Calu3 (cell line): ENCODE measurements at regions not wholly inside any gene's neighbourhood (a gene's known extent, or its start where the extent isn't known, plus 50 kb on each side); places are given as distances from the start of the nearest gene placed in this dataset.

Source experiments
- BruUV-seq: library from RNA; stranded (reverse); fragments of 400-500 nt; replicated peaks from 2 replicates; lab custom pipeline; 2021; lab: Mats Ljungman, UMichigan
- CTCF ChIA-PET: fragments of 300-600 bp; sonication (Branson Sonifier 250); formaldehyde crosslinking; loops from one replicate; lab custom pipeline; 2022; ENCODE audit warnings: antibody characterized with exemption; lab: Charles Lee
- DNase-seq: peaks from one replicate; pipeline ENCODE4 v3.0.0; 2022
- H3K27ac Mint-ChIP-seq: one replicate; pipeline ENCODE4 v1.8.0; 2022; ENCODE audit warnings: mixed read lengths; ENCODE audit not compliant: unreplicated experiment
- H3K27me3 Mint-ChIP-seq: one replicate; pipeline ENCODE4 v1.8.0; 2022; ENCODE audit warnings: mixed read lengths; ENCODE audit not compliant: unreplicated experiment
- H3K36me3 Mint-ChIP-seq: one replicate; pipeline ENCODE4 v1.8.0; 2022; ENCODE audit warnings: mild to moderate bottlenecking, moderate library complexity, mixed read lengths; ENCODE audit not compliant: insufficient read depth, unreplicated experiment
- H3K4me1 Mint-ChIP-seq: one replicate; pipeline ENCODE4 v1.8.0; 2022; ENCODE audit warnings: mild to moderate bottlenecking, low read depth, mixed read lengths; ENCODE audit not compliant: unreplicated experiment
- H3K4me3 Mint-ChIP-seq: one replicate; pipeline ENCODE4 v1.8.0; 2022; ENCODE audit warnings: mild to moderate bottlenecking, low read depth, moderate library complexity, mixed read lengths; ENCODE audit not compliant: unreplicated experiment
- H3K9me3 Mint-ChIP-seq: one replicate; pipeline ENCODE4 v1.8.0; 2022; ENCODE audit warnings: low read depth, mixed read lengths; ENCODE audit not compliant: unreplicated experiment
- intact Hi-C: fragments of 100-400 bp; cut with micrococcal nuclease; formaldehyde crosslinking; loops from one replicate; pipeline ENCODE4 v1.10.0; 2022; ENCODE audit not compliant: unreplicated experiment
- TF ChIP-seq, protein P1 (sequence below): fragments of 200-600 bp; IDR thresholded peaks from one replicate; pipeline ENCODE4 v1.8.0; 2022; ENCODE audit warnings: antibody characterized with exemption; ENCODE audit not compliant: unreplicated experiment

DNA sequence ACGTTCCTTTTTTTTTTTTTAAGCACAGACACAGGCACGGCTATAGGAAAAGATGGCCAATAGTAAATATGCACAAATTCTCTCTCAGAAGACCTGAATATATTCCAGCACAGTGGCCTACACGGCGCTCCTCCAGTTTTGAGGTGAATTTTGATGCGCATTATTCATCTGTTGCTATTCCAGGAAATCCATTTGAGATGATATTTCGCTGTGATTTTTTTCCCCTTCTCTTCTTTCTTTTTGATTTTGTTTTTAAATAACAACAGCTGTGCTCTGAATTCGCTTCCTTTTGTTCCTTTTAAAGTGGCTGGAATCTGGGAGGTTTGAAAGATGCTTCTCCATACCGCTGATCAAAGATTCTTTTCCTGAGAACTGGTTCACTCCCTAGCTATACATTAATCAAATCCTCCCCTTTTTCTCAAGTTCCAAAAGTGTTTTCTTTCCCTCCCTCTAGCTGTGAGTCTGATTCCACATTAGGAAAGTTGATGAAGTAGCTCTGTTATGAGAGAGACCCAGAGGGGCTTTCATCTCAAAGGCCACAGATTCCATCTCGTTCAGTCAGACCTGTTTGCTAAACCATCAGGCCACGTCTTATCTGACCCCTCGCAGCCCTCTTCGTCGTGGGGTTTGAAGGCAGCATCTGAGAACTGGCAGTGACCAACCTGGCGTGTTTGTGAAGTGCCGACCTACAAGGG, 602.7 kb upstream of the NRP1 start:
- no peak overlapping the region for H3K4me3 Mint-ChIP-seq
- no peaks in the 10 kb centered on the region for H3K36me3 Mint-ChIP-seq
- TF ChIP-seq, protein P1, sequence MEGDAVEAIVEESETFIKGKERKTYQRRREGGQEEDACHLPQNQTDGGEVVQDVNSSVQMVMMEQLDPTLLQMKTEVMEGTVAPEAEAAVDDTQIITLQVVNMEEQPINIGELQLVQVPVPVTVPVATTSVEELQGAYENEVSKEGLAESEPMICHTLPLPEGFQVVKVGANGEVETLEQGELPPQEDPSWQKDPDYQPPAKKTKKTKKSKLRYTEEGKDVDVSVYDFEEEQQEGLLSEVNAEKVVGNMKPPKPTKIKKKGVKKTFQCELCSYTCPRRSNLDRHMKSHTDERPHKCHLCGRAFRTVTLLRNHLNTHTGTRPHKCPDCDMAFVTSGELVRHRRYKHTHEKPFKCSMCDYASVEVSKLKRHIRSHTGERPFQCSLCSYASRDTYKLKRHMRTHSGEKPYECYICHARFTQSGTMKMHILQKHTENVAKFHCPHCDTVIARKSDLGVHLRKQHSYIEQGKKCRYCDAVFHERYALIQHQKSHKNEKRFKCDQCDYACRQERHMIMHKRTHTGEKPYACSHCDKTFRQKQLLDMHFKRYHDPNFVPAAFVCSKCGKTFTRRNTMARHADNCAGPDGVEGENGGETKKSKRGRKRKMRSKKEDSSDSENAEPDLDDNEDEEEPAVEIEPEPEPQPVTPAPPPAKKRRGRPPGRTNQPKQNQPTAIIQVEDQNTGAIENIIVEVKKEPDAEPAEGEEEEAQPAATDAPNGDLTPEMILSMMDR = no peak
- H3K27me3 Mint-ChIP-seq = no peaks in the 10 kb centered on the region
- H3K27ac Mint-ChIP-seq = no peak overlapping the region
- intact Hi-C loops = no loop called here
- no peaks in the 10 kb centered on the region for H3K9me3 Mint-ChIP-seq
- no peak for DNase-seq
- BruUV-seq = no TSS peak
- H3K4me1 Mint-ChIP-seq = no peaks in the 10 kb centered on the region
- CTCF ChIA-PET = no interaction called here

DNA sequence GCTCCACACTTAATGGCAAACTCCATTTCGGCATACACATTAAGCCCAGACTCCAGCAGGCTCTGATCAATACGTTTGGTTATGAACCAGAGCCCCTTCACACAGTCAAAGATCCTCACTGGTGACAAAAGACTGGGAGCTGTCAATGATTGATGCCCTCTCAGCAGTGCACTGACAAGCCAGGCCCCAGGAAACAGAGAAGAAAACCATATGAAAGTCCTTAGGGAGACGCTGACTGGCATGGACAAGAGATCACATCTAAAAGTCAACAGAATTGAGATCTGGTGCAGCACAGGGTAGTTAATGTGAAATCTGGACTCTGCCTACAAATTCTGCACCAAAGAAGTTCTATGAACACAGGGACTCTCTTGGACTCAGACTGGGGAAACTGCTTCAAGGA, 600.9 kb upstream of the NRP1 start:
- Mint-ChIP-seq H3K4me1 (no peaks in the 10 kb centered on the region), H3K4me3 (no peak overlapping the region), H3K36me3 (no peaks in the 10 kb centered on the region), H3K27me3 (peaks cover 12% of the 10 kb centered on the region), H3K9me3 (no peaks in the 10 kb centered on the region), H3K27ac (no peak overlapping the region)
- CTCF ChIA-PET = no interaction called here
- BruUV-seq = no TSS peak
- DNase-seq = no peak
- intact Hi-C loops = no loop called here
- TF ChIP-seq, protein P1 = no peak

DNA sequence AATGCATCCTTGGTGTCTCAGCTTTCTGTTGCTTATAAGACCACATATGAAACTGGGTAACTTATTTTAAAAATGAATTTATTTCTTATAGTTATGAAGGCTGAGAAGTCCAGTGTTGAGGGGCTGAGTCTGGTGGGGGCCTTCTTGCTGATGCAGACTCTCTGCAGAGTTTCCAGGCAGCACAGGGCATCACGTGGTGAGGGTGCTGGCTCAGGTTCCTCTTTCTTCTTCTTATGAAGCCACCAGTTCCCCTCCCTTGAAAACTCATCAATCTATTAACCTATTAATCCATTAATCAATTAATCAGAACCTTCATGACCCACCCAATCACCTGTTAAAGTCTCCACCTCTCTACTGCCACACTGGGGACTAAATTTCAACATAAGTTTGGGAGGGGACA, 595.6 kb upstream of the NRP1 start:
- TF ChIP-seq, protein P1 = no peak
- no peaks in the 10 kb centered on the region for H3K36me3 Mint-ChIP-seq
- H3K27me3 Mint-ChIP-seq = peaks cover 12% of the 10 kb centered on the region
- intact Hi-C loops = no loop called here
- CTCF ChIA-PET = no interaction called here
- DNase-seq = no peak
- H3K4me3 Mint-ChIP-seq = no peak overlapping the region
- no peak overlapping the region for H3K27ac Mint-ChIP-seq
- H3K4me1 Mint-ChIP-seq = no peaks in the 10 kb centered on the region
- H3K9me3 Mint-ChIP-seq = no peaks in the 10 kb centered on the region
- BruUV-seq = no TSS peak

DNA sequence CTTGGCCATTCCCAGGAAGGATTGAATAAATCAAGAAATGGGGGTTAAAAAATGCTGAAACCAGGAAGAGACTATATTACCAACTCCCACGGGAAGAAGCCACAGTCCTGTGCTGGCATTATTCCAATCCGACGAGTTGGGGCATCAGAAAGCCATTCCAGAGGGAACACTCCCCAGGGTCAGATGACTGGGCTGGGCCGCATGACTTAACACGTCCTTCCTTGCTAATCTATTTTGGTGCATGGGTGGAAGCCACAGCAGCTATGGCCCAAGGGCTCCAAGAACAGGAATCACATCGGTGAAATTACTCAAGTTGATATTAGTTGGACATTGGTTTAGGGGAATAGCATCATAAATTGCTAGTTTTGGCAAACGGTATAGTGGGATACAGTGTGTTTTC, 592.9 kb upstream of the NRP1 start:
- CTCF ChIA-PET = no interaction called here
- H3K4me1 Mint-ChIP-seq = no peaks in the 10 kb centered on the region
- DNase-seq = no peak
- no peak overlapping the region for H3K27ac Mint-ChIP-seq
- H3K9me3 Mint-ChIP-seq = no peaks in the 10 kb centered on the region
- H3K36me3 Mint-ChIP-seq = no peaks in the 10 kb centered on the region
- intact Hi-C loops = no loop called here
- H3K27me3 Mint-ChIP-seq = peaks cover 12% of the 10 kb centered on the region
- no peak overlapping the region for H3K4me3 Mint-ChIP-seq
- TF ChIP-seq, protein P1 = no peak
- no TSS peak for BruUV-seq
